Pons (tissue), 1 donor: ENCODE measurements at regions not wholly inside any gene's neighbourhood (a gene's known extent, or its start where the extent isn't known, plus 50 kb on each side); places are given as distances from the start of the nearest gene placed in this dataset.
"Not testable (repeated sequence)": the region's sequence is repeated elsewhere in the genome, so short reads cannot be mapped to it uniquely, and the experiment has no call there.

ENCODE experiments used
- DNase-seq: peaks from one replicate; pipeline ENCODE4 v3.0.0-alpha.2; 2016; ENCODE audit warnings: low spot score

- DNase-seq, result no peak
These were observed 509.8 kb upstream of the CHD1 start for GRCh38 chr5:99438619-99439018.

GRCh38 chr5:99437986-99438385 is 509.2 kb upstream of the CHD1 start:
- DNase-seq, result no peak

GRCh38 chr5:99423396-99423795 is 494.6 kb upstream of the CHD1 start:
- DNase-seq, result not testable (repeated sequence)

GRCh38 chr5:99418640-99419039 is 489.8 kb upstream of the CHD1 start:
- not testable (repeated sequence) for DNase-seq

GRCh38 chr5:99410386-99410785 is 481.6 kb upstream of the CHD1 start:
- not testable (repeated sequence) for DNase-seq

DNA sequence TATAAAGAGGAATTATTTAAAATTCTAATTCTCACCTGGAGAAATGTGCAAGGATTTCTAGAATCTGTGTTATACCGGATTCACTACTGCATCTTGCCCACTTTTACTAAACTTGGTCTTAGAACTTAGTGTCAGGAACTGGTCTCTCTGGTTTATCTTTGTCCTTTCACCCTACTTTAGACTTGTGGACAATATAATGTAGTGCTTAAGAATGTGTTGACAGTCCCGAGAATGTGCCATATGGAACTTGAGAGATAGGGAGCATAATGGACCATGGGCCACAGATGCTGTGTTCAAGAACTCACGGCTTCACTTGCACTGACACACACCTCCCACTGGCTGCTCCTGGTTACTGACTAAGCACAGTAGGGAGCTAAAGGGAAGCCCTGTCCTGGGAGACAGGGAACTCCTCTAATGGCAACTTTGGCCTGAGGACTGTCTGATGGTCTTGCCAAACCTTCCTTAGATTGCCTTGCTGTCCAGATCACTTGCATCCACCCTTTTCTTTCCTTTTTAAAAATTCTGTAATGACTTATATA is 476.0 kb upstream of the CHD1 start:
- not testable (repeated sequence) for DNase-seq

- DNase-seq, result not testable (repeated sequence)
These were observed 471.8 kb upstream of the CHD1 start for GRCh38 chr5:99400571-99400970.

DNA sequence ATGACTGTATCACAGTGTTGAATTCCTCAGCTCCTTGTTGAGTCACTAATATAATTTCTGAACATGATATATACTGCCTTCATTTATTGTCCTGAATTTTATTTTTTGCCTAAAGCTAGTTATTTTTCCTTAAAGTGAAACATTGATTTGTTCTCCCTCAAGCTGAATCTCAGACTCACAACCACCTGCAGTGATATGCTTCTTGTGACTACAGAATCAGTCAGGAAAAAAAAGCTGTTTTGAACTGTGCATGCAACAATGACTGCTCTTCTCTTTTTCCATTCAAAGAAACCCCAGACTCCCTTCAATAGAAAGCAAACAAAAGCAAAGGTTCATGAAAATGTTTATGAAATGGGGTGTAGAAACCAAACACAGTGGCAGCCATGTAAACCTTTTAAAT is 470.2 kb upstream of the CHD1 start:
- DNase-seq, result no peak

- DNase-seq, result no peak
These were observed 457.7 kb upstream of the CHD1 start for GRCh38 chr5:99386406-99387077.

- DNase-seq, result no peak
These were observed 450.4 kb upstream of the CHD1 start for GRCh38 chr5:99379187-99379586.

- DNase-seq, result no peak
These were observed 449.6 kb upstream of the CHD1 start for GRCh38 chr5:99378443-99378842.

GRCh38 chr5:99369797-99370593 is 441.2 kb upstream of the CHD1 start:
- DNase-seq, result no peak

DNA sequence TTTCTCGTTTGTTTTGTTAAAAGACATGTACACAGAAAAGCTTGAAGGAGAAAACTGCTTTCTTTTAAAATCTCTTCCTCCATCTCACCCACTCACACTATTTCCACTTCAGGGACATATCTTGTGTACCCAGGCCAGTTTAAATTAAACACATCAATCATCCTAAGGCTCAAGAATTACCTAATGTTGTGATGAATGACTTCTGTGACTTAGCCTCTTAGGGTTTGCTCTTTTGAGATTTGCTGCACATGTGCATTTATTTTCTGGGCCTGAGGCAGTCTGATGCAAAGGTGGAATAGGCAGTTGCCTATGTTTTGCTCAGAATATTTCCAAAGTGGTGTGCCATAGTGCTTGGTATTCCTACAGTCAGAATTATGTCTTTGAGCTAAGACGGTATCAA is 439.9 kb upstream of the CHD1 start:
- DNase-seq, result no peak

DNA sequence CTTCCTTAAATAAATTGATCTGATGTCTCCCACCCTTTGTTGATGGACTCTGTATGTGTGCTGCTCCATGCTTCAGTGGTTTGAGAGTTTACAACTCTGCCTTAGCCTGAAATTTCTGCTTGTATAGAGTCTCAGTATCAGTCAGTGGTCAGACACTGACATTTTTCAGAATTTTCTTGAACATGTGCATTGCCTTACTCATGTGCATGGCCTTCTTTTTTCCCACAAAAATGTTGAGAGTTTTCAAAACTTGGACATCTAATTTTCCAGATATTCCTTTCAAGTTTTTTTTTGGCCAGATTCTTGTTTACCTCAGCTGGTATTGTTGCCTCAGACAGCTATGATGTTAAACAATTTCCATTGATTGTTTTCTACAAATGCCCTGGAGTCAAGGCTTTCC is 427.1 kb upstream of the CHD1 start:
- no peak for DNase-seq

DNA sequence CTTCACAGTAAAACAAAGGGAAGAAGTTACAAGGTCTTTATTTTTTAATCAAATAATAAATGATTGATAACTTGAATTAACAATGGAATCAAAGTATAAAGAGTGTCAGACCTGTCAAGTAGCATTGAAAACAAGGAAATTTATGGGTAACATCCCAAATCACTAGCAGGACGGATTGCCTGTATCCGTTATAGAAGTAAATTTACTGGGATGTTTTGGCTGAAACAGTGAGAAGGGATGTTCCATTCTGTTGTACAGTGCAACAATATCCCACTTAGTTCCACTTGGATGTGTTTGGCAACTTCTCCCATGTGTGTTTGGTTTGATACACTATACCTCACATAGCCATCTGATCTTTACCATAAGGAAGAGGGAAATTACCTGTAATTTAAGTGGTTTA is 421.0 kb upstream of the CHD1 start:
- DNase-seq, result no peak

DNA sequence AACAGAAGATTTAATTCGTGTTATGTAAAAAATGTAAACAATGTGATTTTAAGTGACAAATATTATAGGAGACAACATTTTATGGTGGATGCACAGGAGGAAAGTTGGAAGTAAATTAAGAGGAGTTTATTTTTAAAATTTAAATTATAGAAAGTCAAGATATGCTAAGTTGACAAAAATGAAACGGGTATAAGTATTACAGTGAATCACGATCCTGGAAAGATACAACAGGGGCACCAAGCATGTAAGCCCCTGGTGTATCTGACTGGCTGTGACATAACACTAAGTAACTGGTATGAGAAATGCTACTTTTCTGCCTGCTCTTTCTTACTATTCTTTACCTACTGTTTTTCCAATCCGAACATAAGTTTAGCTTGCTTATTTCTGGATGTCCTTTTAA is 419.8 kb upstream of the CHD1 start:
- no peak for DNase-seq

GRCh38 chr5:99339758-99340157 is 411.0 kb upstream of the CHD1 start:
- DNase-seq, result not testable (repeated sequence)

DNA sequence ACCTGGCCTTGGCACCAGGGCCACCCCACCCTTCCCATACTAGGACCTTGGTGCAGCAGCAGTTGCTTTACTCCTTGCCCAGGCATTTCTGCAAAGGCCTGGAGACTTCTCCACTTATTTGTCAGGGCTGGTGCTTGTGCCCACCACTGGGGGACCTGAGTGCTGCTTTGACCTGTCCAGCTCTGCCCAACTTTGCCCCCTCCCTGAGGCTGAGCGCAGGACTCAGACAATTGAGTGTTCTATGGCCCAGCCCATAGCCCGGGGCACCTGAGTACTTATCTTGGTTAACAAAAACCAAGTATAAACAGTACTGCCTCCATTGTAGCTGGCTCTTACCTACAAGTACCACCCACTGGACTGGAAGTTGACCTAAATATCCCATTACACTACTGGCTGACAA is 406.1 kb upstream of the CHD1 start:
- DNase-seq, result no peak

GRCh38 chr5:99331061-99331460 is 402.3 kb upstream of the CHD1 start:
- DNase-seq, result no peak

GRCh38 chr5:99320436-99320835 is 391.6 kb upstream of the CHD1 start:
- DNase-seq, result peak; percentile 29

DNA sequence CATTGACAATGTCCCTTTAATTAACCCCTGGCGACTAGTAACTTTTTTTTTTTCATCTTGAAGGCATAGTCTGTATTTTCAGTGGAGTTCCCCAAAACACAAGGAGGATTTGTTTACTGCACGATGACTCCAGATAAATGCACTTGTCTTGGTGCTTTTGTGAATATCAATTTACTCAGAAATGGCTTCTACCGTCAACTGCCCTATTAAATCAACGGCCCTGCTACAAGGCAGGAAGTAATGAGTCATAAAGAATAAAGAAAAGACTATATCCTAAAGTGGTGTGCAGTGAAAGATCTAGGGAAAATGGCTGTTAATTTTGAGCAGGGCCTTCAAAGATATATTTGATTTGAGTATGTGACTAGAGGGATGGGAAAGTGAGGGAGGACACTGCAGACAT is 388.3 kb upstream of the CHD1 start:
- DNase-seq, result no peak

- no peak for DNase-seq
These were observed 387.7 kb upstream of the CHD1 start for GRCh38 chr5:99316484-99316883.

DNA sequence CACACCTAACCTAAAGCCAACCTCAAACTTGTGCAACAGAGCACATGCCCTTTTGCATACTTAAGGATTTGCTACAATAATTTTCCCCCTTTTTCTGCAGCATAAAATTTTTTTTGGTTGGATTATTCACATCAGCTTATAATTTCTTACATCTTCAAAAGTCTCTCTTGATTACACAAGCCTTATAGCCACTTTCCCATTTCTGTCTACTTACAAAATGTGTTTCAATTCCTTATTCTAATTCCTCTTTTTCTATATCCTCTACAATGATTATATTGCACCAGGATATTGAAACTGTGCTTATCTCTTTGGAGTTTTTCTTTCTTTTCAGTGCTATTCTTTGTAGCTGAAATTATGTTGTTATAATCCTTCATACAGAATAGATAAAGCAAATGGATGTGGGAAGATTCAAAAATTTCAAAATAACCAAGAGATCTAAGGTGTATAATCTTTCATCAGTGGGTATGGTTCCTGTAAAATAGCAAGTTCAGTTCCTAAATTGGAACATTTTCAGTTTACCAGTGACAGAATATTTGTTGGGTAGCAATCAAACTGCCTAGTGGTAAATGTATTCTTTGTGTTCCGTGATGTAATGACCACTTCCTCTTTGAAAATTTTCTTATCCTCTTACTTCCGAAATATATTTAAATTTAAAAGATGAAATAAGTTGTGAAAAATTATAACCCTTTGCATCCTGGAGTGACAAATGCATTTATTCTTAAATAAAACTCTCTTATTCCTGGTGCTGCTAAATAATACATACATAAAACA is 386.8 kb upstream of the CHD1 start:
- peak; percentile 55 for DNase-seq
